PC-9 (cell line): ENCODE measurements at regions not wholly inside any gene's neighbourhood (a gene's known extent, or its start where the extent isn't known, plus 50 kb on each side); places are given as distances from the start of the nearest gene placed in this dataset.

Experiments
- CTCF ChIP-seq: fragments of 200-600 bp; sonication (generic); conservative IDR thresholded peaks from 2 replicates; pipeline ENCODE4 v1.6.1; 2017; ENCODE audit warnings: mixed run types, antibody characterized with exemption, mild to moderate bottlenecking, moderate library complexity
- EZH2 ChIP-seq: fragments of 200-600 bp; sonication (generic); IDR thresholded peaks from 2 replicates; pipeline ENCODE4 v1.8.0; 2017; ENCODE audit warnings: antibody characterized with exemption, low read depth

- TF ChIP-seq EZH2 (no peak), CTCF (no peak)
These were observed 248.4 kb downstream of the SH3BP4 start for GRCh38 chr2:235200216-235200615.
